ENCODE measurements at regions not wholly inside any gene's neighbourhood (a gene's known extent, or its start where the extent isn't known, plus 50 kb on each side); places are given as distances from the start of the nearest gene placed in this dataset.
A peak's percentile ranks its signal among the peaks of the same experiment; 100 is the strongest.

GRCh38 chr9:75417471-75417870 is 329.2 kb downstream of the OSTF1 start:
- H3K4me3 ChIP-seq = no peak overlapping the region
- no peaks in the 10 kb centered on the region for H3K27me3 ChIP-seq
- intact Hi-C loops (cut with DNase I; ENCODE audit: low total_unique reads) (no loop called here), in situ Hi-C loops (cut with MboI; ENCODE audit: low sequenced_read_pairs in 4 of 4) (no loop called here)
- ATAC-seq (no peak), DNase-seq (no peak)
- peaks cover 0 to 7% of the 10 kb centered on the region in 2 donors for H3K4me1 ChIP-seq
- H3K36me3 ChIP-seq = no peaks in the 10 kb centered on the region
- no peak for TF ChIP-seq POLR2A (IDR thresholded peaks at IDR 0.05)
- no peak for TF ChIP-seq CTCF (IDR thresholded peaks at IDR 0.05 in 4 of 5, conservative IDR thresholded peaks at IDR 0.05 in 1 of 5)
- H3K9me3 ChIP-seq = no peaks in the 10 kb centered on the region
- H3K27ac ChIP-seq = no peak overlapping the region

GRCh38 chr9:75418518-75418917 is 330.2 kb downstream of the OSTF1 start:
- Histone ChIP-seq H3K4me1 (peaks cover 0 to 7% of the 10 kb centered on the region in 2 donors), H3K27me3 (no peaks in the 10 kb centered on the region), H3K36me3 (no peaks in the 10 kb centered on the region), H3K4me3 (no peak overlapping the region), H3K27ac (no peak overlapping the region), H3K9me3 (no peaks in the 10 kb centered on the region)
- intact Hi-C loops (cut with DNase I; ENCODE audit: low total_unique reads) = no loop called here
- in situ Hi-C loops (cut with MboI; ENCODE audit: low sequenced_read_pairs in 4 of 4) = no loop called here
- no peak for TF ChIP-seq CTCF (IDR thresholded peaks at IDR 0.05 in 4 of 5, conservative IDR thresholded peaks at IDR 0.05 in 1 of 5)
- no peak for DNase-seq
- no peak for ATAC-seq

- H3K9me3 ChIP-seq = no peaks in the 10 kb centered on the region
- no peaks in the 10 kb centered on the region for H3K27me3 ChIP-seq
- H3K36me3 ChIP-seq = no peaks in the 10 kb centered on the region
- peaks cover 0 to 3% of the 10 kb centered on the region in 2 donors for H3K4me1 ChIP-seq
- ATAC-seq (no peak), DNase-seq (no peak)
- no peak for TF ChIP-seq POLR2A (IDR thresholded peaks at IDR 0.05)
- intact Hi-C loops (cut with DNase I; ENCODE audit: low total_unique reads) = no loop called here
- in situ Hi-C loops (cut with MboI; ENCODE audit: low sequenced_read_pairs in 4 of 4) = loop anchor here in 1 of 4 donors (10.0 kb wide), 1 partner anchor 62 kb away; no protein-coding TSS in a partner anchor
- H3K4me3 ChIP-seq = no peak overlapping the region
- H3K27ac ChIP-seq = no peak overlapping the region
These were observed 334.7 kb downstream of the OSTF1 start for GRCh38 chr9:75422944-75423522.

GRCh38 chr9:75429531-75430475 is 341.5 kb downstream of the OSTF1 start:
- in situ Hi-C loops (cut with MboI; ENCODE audit: low sequenced_read_pairs in 4 of 4) = loop anchor here in 1 of 4 donors (10.0 kb wide), 1 partner anchor 55 kb away; no protein-coding TSS in a partner anchor
- Histone ChIP-seq H3K4me1 (peaks cover 0 to 3% of the 10 kb centered on the region in 2 donors), H3K27ac (peak overlapping the region; percentile 8 to 73 (median 31)), H3K27me3 (no peaks in the 10 kb centered on the region), H3K4me3 (no peak overlapping the region), H3K36me3 (no peaks in the 10 kb centered on the region), H3K9me3 (no peaks in the 10 kb centered on the region)
- intact Hi-C loops (cut with DNase I; ENCODE audit: low total_unique reads) = loop anchor here (5.0 kb wide), 1 partner anchor 53 kb away; no protein-coding TSS in a partner anchor
- no peak for TF ChIP-seq POLR2A (IDR thresholded peaks at IDR 0.05)
- no peak for TF ChIP-seq CTCF (IDR thresholded peaks at IDR 0.05 in 4 of 5, conservative IDR thresholded peaks at IDR 0.05 in 1 of 5)
- ATAC-seq = peak; percentile 13 to 15
- no peak for DNase-seq

GRCh38 chr9:75431375-75431774 is 343.1 kb downstream of the OSTF1 start:
- TF ChIP-seq POLR2A (IDR thresholded peaks at IDR 0.05) = no peak
- no peak for TF ChIP-seq CTCF (IDR thresholded peaks at IDR 0.05 in 4 of 5, conservative IDR thresholded peaks at IDR 0.05 in 1 of 5)
- DNase-seq (no peak), ATAC-seq (peak; percentile 23 to 51)
- intact Hi-C loops (cut with DNase I; ENCODE audit: low total_unique reads) (loop anchor here (5.0 kb wide), 1 partner anchor 54 kb away; no protein-coding TSS in a partner anchor), in situ Hi-C loops (cut with MboI; ENCODE audit: low sequenced_read_pairs in 4 of 4) (no loop called here)
- Histone ChIP-seq H3K4me1 (peaks cover 0 to 3% of the 10 kb centered on the region in 2 donors), H3K27me3 (no peaks in the 10 kb centered on the region), H3K36me3 (no peaks in the 10 kb centered on the region), H3K27ac (peak overlapping the region; percentile 29 to 73 (median 49)), H3K9me3 (no peaks in the 10 kb centered on the region), H3K4me3 (no peak overlapping the region)
